ENCODE measurements at regions not wholly inside any gene's neighbourhood (a gene's known extent, or its start where the extent isn't known, plus 50 kb on each side); places are given as distances from the start of the nearest gene placed in this dataset.

- TF ChIP-seq POLR2AphosphoS5 (IDR thresholded peaks at IDR 0.05), result no peak
- TF ChIP-seq, protein P1, sequence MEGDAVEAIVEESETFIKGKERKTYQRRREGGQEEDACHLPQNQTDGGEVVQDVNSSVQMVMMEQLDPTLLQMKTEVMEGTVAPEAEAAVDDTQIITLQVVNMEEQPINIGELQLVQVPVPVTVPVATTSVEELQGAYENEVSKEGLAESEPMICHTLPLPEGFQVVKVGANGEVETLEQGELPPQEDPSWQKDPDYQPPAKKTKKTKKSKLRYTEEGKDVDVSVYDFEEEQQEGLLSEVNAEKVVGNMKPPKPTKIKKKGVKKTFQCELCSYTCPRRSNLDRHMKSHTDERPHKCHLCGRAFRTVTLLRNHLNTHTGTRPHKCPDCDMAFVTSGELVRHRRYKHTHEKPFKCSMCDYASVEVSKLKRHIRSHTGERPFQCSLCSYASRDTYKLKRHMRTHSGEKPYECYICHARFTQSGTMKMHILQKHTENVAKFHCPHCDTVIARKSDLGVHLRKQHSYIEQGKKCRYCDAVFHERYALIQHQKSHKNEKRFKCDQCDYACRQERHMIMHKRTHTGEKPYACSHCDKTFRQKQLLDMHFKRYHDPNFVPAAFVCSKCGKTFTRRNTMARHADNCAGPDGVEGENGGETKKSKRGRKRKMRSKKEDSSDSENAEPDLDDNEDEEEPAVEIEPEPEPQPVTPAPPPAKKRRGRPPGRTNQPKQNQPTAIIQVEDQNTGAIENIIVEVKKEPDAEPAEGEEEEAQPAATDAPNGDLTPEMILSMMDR (IDR thresholded peaks at IDR 0.05 in 8 of 11, conservative IDR thresholded peaks at IDR 0.05 in 3 of 11), result no peak
Observed at GRCh38 chr4:3870567-3870962, 104.4 kb downstream of the ADRA2C start.

All from spleen (tissue), 7 donors.